Stimulated activated CD4-positive, alpha-beta T cell treated with anti-CD3 and anti-CD28 coated beads, TNF-alpha, amount 100 ng/mL, for 48 hours (primary cell): ENCODE measurements at regions not wholly inside any gene's neighbourhood (a gene's known extent, or its start where the extent isn't known, plus 50 kb on each side); places are given as distances from the start of the nearest gene placed in this dataset.

Experiments
- DNase-seq, 3 donors: peaks; one replicate each; pipeline ENCODE4 v3.0.0-alpha.2; 2020; ENCODE audit warnings: low read depth in 3 of 3

DNA sequence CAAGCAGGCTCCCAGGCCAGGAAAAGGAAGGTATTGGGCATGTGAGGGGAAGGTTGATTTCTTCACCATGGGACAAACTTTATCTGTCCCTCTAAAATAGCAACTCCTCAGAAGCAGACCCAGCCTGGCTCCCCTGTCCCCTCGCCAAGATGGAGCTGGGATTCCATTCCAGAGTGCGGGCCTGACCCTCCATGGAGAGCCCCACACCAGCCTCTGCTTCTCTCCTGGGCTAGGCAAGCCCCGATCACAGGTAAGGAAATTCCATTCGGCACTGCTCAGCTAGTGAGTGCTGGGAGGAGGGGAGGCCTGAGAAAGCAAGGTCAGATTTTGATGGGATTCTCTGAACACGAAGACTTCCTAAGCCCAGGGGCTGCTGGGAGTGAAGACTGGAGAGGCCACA lies 98.4 kb downstream of the EFNB1 start:
- no peak for DNase-seq

GRCh38 chrX:68923147-68923546 lies 94.3 kb downstream of the EFNB1 start:
- no peak for DNase-seq

DNA sequence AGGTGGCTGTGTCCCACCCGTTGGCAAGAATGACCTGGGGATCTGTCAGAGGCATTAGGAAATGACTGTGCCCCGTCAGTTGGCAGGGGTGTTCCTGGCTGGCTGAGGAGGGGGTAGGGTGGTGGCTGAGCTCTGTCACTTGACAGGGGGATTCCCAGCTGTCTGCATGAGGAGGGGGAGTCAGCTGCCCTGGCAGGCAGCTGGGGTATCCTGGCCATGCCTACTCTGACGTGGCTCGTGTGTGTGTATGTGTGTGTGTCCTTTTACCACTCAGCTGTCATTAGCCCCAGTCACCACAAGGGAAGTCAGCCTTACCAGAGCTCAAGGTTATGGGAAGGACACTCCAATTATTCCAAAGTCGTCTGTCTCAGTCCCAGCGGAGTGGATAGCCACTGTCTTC lies 93.2 kb downstream of the EFNB1 start:
- no peak for DNase-seq

- no peak for DNase-seq
These were observed 91.7 kb downstream of the EFNB1 start for GRCh38 chrX:68920561-68920960.

DNA sequence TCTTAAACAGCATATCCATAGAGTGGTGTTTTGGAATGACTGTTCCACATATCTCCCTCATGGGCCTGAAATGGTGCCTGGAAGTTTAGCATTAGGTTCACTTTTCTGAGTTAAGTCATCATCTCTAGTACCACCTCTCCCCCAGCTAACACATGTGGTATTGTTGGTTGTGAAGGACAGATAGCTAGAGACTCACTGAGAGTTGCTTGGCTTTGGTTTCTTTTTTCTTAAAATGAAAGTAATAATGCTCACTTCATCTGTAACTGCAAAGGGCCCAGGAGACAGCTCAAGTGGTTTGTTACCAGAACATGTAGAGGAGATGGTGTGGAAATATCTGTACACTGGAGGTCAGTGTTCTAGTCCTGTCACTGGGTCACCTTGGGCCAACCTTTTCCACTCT lies 90.9 kb downstream of the EFNB1 start:
- DNase-seq: no peak

- no peak for DNase-seq
These were observed 89.4 kb downstream of the EFNB1 start for GRCh38 chrX:68918202-68918601.

DNA sequence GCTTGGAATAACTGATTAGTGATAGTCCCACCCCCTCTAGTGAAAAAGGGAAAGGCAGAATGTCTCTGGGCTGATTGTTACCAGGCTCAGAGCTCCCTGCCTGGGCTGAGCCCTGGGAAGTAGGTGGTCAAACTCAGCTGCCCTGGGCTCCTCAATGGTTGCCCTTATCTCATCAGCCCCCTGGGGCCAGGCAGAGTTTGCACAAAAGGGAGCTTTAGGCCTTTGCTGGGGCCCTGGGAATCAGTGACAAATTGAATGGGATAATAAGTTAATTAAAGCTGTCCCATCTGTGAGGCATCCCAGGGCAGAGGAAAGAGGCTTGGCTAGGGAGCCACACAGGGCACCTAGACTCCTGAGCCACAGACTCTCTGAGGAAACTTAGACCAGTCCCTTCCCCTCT lies 89.0 kb downstream of the EFNB1 start:
- DNase-seq: no peak

DNA sequence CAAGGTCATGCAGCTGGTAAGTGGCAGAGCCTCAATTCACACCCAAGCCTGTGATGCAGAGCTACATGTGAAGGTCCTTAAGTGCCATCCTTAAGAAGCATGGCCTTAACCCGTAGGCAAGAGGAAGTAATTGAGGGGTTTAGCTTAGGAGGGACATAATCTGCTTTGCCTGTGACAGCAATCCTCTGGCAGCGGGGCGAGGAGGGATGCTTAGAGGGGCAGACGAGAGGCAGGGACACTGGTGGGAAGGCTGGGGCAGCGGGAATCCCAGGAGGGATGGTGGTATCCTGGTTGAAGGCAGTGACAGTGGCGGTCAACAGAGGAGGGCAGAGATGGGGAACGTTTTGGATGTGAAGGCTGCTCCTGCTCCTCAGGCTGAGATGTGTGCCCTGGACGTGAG lies 88.1 kb downstream of the EFNB1 start:
- no peak for DNase-seq

DNA sequence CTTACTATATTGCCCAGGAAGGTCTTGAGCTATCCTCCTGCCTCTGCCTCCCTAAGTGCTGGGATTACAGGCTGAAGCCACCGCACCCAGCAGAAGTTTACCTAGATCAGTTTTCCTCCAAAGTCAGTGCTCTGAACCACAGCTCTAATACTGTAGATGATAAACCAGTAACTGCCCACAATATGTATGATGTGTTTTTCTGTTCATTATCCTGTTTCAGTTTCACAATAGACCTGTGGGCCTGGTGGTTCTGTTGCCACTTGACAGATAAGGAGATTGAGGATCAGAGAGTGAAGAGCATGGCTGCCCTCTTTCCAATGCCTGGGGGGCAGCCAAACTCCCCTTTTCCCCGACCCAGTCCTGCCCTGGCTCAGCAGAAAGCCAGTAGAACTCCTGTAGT lies 87.0 kb downstream of the EFNB1 start:
- no peak for DNase-seq

DNA sequence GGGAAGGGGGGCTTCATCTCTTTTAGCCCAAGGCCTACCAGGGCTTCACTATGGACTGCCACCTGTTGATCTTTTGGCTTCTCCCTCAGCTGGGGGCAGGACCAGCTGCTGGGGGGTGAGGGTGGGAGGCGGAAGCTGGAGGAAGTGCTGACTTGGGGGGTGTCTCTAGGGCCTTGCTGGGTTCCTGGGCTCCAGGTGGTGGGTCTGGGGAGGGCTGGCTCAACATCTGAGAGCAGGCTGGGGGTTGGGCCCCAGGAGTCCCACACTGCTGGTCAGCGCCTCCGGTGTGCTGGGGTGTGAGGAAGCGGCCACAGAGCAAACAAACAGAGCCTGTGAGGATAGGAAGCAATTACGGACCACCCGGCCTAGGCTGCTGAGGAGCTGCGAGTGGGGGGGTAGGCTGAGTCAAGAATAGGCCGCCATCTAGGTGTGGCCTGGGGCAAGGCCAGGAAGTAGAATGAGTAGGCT lies 85.7 kb downstream of the EFNB1 start:
- DNase-seq: no peak

DNA sequence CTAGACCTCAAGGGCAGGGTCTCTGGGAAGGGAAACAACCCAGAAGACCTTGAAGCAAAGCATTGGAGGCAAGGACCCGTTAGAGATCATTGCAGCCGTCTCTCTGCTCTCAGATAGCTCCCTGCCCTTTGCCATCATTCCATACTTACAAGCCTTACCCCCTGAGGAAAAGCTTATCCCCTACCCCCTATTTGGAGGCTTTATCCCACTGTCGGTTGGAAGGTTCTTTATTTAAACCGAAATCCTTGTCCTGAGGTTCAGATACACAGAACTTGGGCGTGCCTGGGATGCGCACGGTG lies 84.4 kb downstream of the EFNB1 start:
- no peak for DNase-seq

- DNase-seq: no peak
These were observed 83.3 kb downstream of the EFNB1 start for GRCh38 chrX:68912113-68912512.

- no peak for DNase-seq
These were observed 82.1 kb downstream of the EFNB1 start for GRCh38 chrX:68910731-68911428.

- no peak for DNase-seq
These were observed 81.1 kb downstream of the EFNB1 start for GRCh38 chrX:68909945-68910344.

GRCh38 chrX:68908071-68908470 lies 79.2 kb downstream of the EFNB1 start:
- DNase-seq: no peak

GRCh38 chrX:68902706-68903504 lies 74.1 kb downstream of the EFNB1 start:
- no peak for DNase-seq

DNA sequence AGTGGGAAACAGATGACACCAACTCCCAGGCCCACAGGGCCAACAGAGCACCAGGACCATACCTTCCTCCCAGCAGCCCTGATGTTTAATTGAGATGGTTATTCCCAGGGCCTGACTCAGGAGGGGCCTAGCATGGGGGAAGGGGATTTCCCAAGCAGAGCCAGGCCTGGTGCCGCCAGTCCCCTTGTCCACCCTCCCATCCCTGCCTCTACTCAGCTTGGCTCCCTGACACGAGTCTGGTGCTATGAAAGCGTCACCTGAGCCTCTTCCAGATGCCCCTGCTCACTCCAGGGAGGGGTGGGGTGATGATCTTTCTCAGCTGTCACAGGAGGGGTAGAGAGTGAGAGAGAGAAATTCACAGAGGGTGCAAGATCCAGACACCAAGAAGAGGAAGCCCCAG lies 72.7 kb downstream of the EFNB1 start:
- DNase-seq: no peak

DNA sequence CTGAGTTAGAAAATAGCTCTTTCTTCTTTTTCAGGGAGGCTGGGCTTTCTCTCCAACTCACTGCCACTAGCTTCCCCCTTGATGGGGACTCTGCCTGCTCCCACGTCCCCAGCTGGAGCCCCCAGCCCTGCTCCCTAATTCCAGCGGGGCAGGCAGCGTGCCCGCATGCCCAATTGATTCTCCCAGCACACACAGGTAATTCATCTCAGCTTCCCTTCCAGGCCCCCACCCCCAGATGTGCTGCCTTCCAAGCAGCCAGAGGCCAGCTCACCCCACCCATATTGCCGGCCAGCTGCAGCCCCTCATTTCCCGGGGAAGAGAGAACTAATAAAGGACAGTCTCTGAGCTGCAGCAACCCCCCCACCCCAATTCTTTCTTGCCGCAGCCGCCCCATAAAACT lies 69.8 kb downstream of the EFNB1 start:
- DNase-seq: no peak

GRCh38 chrX:68897118-68897945 lies 68.5 kb downstream of the EFNB1 start:
- no peak for DNase-seq

DNA sequence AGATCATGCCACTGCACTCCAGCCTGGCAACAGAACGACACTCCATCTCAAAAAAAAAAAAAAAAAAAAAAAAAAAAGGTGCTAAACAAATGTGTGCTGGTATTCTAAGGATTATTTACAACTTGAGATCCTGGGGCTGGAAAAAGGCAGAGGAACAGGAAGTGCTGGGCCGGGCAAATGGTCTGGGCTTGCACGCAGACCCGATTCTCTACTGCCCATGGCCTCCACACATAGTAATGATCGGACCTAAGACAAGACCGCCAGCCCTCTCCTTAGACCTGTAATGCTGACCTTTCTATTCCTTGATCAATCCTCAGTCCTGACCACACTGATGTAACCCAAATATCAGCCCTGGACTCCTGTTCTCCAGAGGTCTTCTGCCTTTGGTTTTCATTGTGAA lies 67.8 kb downstream of the EFNB1 start:
- no peak for DNase-seq

- DNase-seq: no peak
These were observed 67.0 kb downstream of the EFNB1 start for GRCh38 chrX:68895778-68896177.

DNA sequence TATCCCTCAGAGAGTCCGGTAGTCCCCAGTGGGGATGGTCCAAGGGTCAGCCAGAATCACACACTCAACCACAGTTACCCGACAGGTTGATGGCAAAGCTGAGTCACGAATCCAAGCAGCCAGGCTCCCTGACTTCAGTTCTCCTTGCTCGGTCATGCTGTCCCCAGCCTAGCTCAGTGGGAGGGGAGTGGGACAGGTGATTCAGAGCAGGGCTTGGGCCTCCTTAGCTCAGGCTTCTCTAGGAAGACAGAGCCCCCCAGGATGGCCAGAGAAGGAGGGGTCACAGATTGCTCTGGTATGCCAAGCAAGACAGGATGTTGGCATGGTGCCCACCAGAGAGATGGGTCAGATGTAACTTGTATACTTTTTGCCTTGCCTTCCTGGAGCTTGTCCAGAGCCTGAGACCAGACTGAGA lies 66.5 kb downstream of the EFNB1 start:
- no peak for DNase-seq
